Activated B cell treated with CpG ODN at 0.5 μM for 24 hours (primary cell): ENCODE measurements at regions not wholly inside any gene's neighbourhood (a gene's known extent, or its start where the extent isn't known, plus 50 kb on each side); places are given as distances from the start of the nearest gene placed in this dataset.

Experiments used
- ATAC-seq: fragments of 200-7000 bp; cut with Tn5 transposase; one replicate; pipeline ENCODE4 v1.10.0; 2021; ENCODE audit warnings: low read depth, mild to moderate bottlenecking, moderate library complexity
- CTCF ChIA-PET: fragments of 350-600 bp; sonication (Branson Sonifier 250); formaldehyde crosslinking; loops from one replicate; lab custom pipeline; 2021; ENCODE audit warnings: antibody characterized with exemption; lab: Charles Lee
- POLR2A ChIA-PET: fragments of 350-600 bp; sonication (Branson Sonifier 250); formaldehyde crosslinking; loops from one replicate; lab custom pipeline; 2021; ENCODE audit warnings: antibody characterized with exemption; lab: Charles Lee
- DNase-seq: peaks from one replicate; pipeline ENCODE4 v3.0.0; 2022
- H3K27ac Mint-ChIP-seq: one replicate; pipeline ENCODE4 v1.8.0; 2020; ENCODE audit warnings: mixed read lengths
- H3K27me3 Mint-ChIP-seq: one replicate; pipeline ENCODE4 v1.8.0; 2021; ENCODE audit warnings: mixed read lengths
- H3K36me3 Mint-ChIP-seq: one replicate; pipeline ENCODE4 v1.8.0; 2021; ENCODE audit warnings: low read depth, mixed read lengths
- H3K4me1 Mint-ChIP-seq: one replicate; pipeline ENCODE4 v1.8.0; 2021; ENCODE audit warnings: mixed read lengths
- H3K4me3 Mint-ChIP-seq: one replicate; pipeline ENCODE4 v1.8.0; 2020; ENCODE audit warnings: mild to moderate bottlenecking, mixed read lengths
- H3K9me3 Mint-ChIP-seq: one replicate; pipeline ENCODE4 v1.8.0; 2020; ENCODE audit warnings: mixed read lengths
- intact Hi-C: fragments of 100-400 bp; cut with micrococcal nuclease; formaldehyde crosslinking; loops from one replicate; pipeline ENCODE4 v1.15.1; 2024
- TF ChIP-seq, protein P1 (sequence below): fragments of 200-600 bp; IDR thresholded peaks from one replicate; pipeline ENCODE4 v1.8.0; 2022; ENCODE audit warnings: antibody characterized with exemption, mild to moderate bottlenecking

DNA sequence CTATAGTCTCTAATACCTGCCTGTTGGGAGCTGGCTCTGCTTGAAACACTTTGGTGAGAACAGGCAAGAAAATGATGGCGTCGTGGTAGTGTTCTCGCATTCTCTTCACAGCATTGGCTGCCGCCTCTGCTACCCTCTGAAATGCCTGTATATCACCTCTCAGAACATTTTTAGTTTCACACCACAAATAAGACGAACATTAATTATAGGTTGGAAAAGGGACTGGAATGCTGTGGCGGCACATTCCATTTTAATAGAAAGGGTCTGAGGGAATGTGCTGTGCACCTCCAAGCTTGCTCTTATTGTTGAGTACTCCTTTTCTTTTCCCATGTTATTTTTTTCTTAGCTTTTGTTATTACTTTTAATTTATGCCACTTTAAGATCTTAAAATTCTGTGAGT is 134.6 kb upstream of the HMHB1 start:
- TF ChIP-seq, protein P1, sequence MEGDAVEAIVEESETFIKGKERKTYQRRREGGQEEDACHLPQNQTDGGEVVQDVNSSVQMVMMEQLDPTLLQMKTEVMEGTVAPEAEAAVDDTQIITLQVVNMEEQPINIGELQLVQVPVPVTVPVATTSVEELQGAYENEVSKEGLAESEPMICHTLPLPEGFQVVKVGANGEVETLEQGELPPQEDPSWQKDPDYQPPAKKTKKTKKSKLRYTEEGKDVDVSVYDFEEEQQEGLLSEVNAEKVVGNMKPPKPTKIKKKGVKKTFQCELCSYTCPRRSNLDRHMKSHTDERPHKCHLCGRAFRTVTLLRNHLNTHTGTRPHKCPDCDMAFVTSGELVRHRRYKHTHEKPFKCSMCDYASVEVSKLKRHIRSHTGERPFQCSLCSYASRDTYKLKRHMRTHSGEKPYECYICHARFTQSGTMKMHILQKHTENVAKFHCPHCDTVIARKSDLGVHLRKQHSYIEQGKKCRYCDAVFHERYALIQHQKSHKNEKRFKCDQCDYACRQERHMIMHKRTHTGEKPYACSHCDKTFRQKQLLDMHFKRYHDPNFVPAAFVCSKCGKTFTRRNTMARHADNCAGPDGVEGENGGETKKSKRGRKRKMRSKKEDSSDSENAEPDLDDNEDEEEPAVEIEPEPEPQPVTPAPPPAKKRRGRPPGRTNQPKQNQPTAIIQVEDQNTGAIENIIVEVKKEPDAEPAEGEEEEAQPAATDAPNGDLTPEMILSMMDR = no peak
- H3K27me3 Mint-ChIP-seq = no peaks in the 10 kb centered on the region
- ATAC-seq (no peak), DNase-seq (no peak)
- H3K4me1 Mint-ChIP-seq = peaks cover 8% of the 10 kb centered on the region
- ChIA-PET POLR2A (interaction anchor here (0.6 kb wide), 1 partner anchor 660 kb away, joined by 3 read pairs; no protein-coding TSS in a partner anchor), CTCF (interaction anchor here (1.4 kb wide), 1 partner anchor 8 kb away, joined by 3 read pairs; no protein-coding TSS in a partner anchor)
- H3K9me3 Mint-ChIP-seq = no peaks in the 10 kb centered on the region
- intact Hi-C loops = no loop called here
- no peaks in the 10 kb centered on the region for H3K36me3 Mint-ChIP-seq
- no peak overlapping the region for H3K4me3 Mint-ChIP-seq
- H3K27ac Mint-ChIP-seq = no peak overlapping the region

DNA sequence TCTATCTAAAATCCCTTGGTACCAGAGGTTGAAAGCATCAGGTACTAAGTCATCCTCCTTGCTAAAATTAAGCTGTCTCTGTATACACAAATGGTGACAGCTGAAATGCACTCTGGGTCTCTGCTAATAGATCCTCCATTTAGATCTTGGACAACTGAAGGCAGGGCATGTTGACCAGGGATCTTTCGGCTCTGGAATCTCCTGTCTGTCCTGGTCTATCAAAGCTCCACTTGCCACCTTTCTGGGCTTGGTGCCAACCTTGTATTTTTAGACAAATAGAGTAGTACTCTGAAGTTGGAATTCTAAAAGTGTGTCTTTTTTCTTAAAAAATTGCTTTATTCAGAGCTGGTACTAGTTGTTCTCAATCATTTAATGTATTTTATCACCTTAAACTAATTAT is 135.2 kb upstream of the HMHB1 start:
- POLR2A ChIA-PET = no interaction called here
- no peak for ATAC-seq
- intact Hi-C loops = no loop called here
- CTCF ChIA-PET = interaction anchor here (1.4 kb wide), 1 partner anchor 9 kb away, joined by 3 read pairs; no protein-coding TSS in a partner anchor
- Mint-ChIP-seq H3K36me3 (no peaks in the 10 kb centered on the region), H3K4me3 (no peak overlapping the region), H3K27ac (no peak overlapping the region), H3K9me3 (no peaks in the 10 kb centered on the region), H3K4me1 (peaks cover 8% of the 10 kb centered on the region), H3K27me3 (no peaks in the 10 kb centered on the region)
- DNase-seq = no peak
- TF ChIP-seq, protein P1 = no peak

DNA sequence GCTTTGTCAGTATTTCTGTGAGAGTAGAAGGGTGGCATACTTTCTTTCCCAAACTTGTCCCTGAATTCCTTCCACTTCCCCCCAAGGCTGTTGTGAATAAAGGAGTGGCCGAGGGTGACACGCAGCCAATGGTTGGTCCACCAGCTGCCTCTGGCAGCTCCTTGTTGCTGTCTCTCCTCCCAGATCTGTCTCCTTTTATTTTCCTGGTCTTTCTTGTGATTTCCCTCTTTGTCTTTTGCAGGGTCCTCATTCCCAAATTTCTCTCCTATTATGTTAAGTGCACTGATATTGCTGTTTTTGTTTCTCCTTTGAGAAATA is 137.5 kb upstream of the HMHB1 start:
- ChIA-PET POLR2A (no interaction called here), CTCF (no interaction called here)
- Mint-ChIP-seq H3K27ac (no peak overlapping the region), H3K36me3 (no peaks in the 10 kb centered on the region), H3K27me3 (no peaks in the 10 kb centered on the region), H3K4me3 (no peak overlapping the region), H3K9me3 (peaks cover 3% of the 10 kb centered on the region), H3K4me1 (peaks cover 8% of the 10 kb centered on the region)
- no peak for DNase-seq
- intact Hi-C loops = no loop called here
- no peak for ATAC-seq
- TF ChIP-seq, protein P1 = no peak

DNA sequence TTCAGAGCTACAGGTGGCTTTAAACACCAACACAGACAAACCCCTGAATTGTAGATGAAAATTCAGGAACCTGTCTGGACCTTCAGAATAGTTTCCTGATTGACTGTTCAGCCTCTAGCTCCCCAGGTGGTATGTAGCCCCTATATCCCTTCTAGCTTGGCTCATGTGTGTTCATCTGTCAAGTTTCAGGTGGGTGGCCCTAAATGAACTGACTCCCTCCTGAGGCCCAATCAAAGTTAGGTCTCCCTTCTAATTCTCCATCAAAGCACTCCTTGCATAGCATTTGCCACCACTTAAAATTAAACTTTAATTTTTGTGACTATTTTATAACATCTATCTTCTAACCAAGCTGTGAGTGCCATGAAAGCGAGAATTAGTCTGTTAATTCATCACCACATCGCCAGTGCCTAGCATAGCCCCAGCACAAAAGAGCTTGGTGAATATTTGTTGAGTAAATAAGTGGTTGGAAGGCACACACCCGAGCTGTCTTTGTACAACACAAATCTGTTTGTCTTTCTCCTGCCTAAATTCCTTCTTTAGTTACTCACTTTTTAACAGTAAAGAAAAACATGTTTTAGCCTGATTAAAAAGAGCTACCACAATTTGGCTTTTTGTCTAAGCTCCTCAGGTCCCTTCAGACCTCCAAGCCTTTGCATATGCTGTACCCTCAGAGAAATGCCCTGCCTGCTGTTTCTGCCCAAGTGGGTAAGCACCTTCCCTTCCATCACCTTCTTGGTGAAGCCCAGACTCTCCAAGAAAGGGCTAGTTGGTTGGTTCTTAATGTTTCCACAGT is 138.1 kb upstream of the HMHB1 start:
- Mint-ChIP-seq H3K27ac (no peak overlapping the region), H3K9me3 (peaks cover 3% of the 10 kb centered on the region), H3K36me3 (no peaks in the 10 kb centered on the region), H3K4me3 (no peak overlapping the region), H3K27me3 (no peaks in the 10 kb centered on the region), H3K4me1 (peaks cover 8% of the 10 kb centered on the region)
- ChIA-PET POLR2A (no interaction called here), CTCF (no interaction called here)
- ATAC-seq = no peak
- intact Hi-C loops = no loop called here
- TF ChIP-seq, protein P1 = no peak
- DNase-seq = no peak

DNA sequence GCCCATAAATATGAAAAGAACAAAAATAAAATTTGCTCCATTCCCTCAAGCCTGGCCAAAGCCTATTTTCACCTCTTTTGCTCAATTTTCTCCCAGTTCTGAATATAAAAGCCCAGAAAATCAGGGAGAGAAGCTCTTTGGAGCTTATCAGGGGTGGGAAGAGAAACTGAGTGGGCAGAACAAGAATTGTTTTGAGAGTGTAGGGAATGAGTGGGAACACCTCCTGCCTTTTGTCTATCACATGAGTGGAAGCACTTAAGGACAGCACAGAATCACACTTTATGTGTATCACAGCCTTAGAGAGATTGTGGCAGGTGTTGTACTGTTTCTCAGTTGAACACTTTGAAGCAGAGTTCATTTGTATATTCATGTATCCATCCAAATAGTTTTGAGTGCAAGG is 139.2 kb upstream of the HMHB1 start:
- H3K36me3 Mint-ChIP-seq = no peaks in the 10 kb centered on the region
- DNase-seq (no peak), ATAC-seq (no peak)
- no peak overlapping the region for H3K27ac Mint-ChIP-seq
- ChIA-PET POLR2A (no interaction called here), CTCF (no interaction called here)
- H3K4me3 Mint-ChIP-seq = no peak overlapping the region
- intact Hi-C loops = no loop called here
- no peaks in the 10 kb centered on the region for H3K4me1 Mint-ChIP-seq
- no peaks in the 10 kb centered on the region for H3K27me3 Mint-ChIP-seq
- TF ChIP-seq, protein P1 = no peak
- peaks cover 3% of the 10 kb centered on the region for H3K9me3 Mint-ChIP-seq
